B cell (primary cell): ENCODE measurements at regions not wholly inside any gene's neighbourhood (a gene's known extent, or its start where the extent isn't known, plus 50 kb on each side); places are given as distances from the start of the nearest gene placed in this dataset.
A peak's percentile ranks its signal among the peaks of the same experiment; 100 is the strongest.

ENCODE experiments used
- ATAC-seq: fragments of 200-7000 bp; cut with Tn5 transposase; one replicate; pipeline ENCODE4 v1.10.0; 2021; ENCODE audit warnings: low read depth, mild to moderate bottlenecking, moderate number of reproducible peaks, moderate library complexity
- CTCF ChIA-PET: fragments of 350-600 bp; sonication (Branson Sonifier 250); formaldehyde crosslinking; loops from one replicate; lab custom pipeline; 2021; ENCODE audit warnings: antibody characterized with exemption, inconsistent platforms; lab: Charles Lee
- POLR2A ChIA-PET: fragments of 350-600 bp; sonication (Branson Sonifier 250); formaldehyde crosslinking; loops from one replicate; lab custom pipeline; 2021; ENCODE audit warnings: antibody characterized with exemption; lab: Charles Lee
- DNase-seq: peaks from one replicate; pipeline ENCODE4 v3.0.0; 2013
- H2AFZ ChIP-seq: 2 replicates; pipeline ENCODE4 v1.6.1; 2012; ENCODE audit warnings: mild to moderate bottlenecking, low read depth, low read length; ENCODE audit not compliant: insufficient read depth, poor library complexity, severe bottlenecking
- H3K27ac ChIP-seq, 2 donors: 1 replicate in 1 of 2; 2 replicates in 1 of 2; pipeline ENCODE4 v1.5.1; 2012 to 2013; ENCODE audit warnings: low read length in 2 of 2, mild to moderate bottlenecking in 2 of 2, moderate library complexity in 1 of 2
- H3K27me3 ChIP-seq, 4 experiments: fragments of 200-600 bp in 1 of 4; sonication (generic) in 1 of 4; replicated peaks in 1 of 4; 1 replicate in 2 of 4; 2 replicates in 2 of 4; pipeline versions ENCODE4 v1.6.1 to v1.7.0; 2013 to 2016; ENCODE audit warnings: low read length in 3 of 4, mild to moderate bottlenecking in 2 of 4, mixed read lengths in 1 of 4, moderate library complexity in 1 of 4; ENCODE audit not compliant: insufficient read depth in 4 of 4, control insufficient read depth in 3 of 4; ENCODE audit errors: control extremely low read depth in 1 of 4
- H3K36me3 ChIP-seq, 2 experiments: replicated peaks in 1 of 2; 1 replicate in 1 of 2; 2 replicates in 1 of 2; pipeline versions ENCODE4 v1.6.1 to v1.7.1; 2013; ENCODE audit warnings: low read length in 1 of 2; ENCODE audit not compliant: insufficient read depth in 2 of 2, control insufficient read depth in 1 of 2; ENCODE audit errors: control extremely low read depth in 1 of 2, extremely low read depth in 1 of 2
- H3K4me1 ChIP-seq, 2 donors: fragments of 200-600 bp in 1 of 2; sonication (generic) in 1 of 2; 1 replicate in 1 of 2; 2 replicates in 1 of 2; pipeline versions ENCODE4 v1.5.1 to v1.6.1; 2013 to 2017; ENCODE audit warnings: low read length in 2 of 2; ENCODE audit not compliant: control insufficient read depth in 2 of 2, insufficient read depth in 2 of 2
- H3K4me2 ChIP-seq: replicated peaks from 2 replicates; pipeline ENCODE3; 2012; ENCODE audit warnings: mild to moderate bottlenecking, low read depth, low read length; ENCODE audit not compliant: poor library complexity, severe bottlenecking
- H3K4me3 ChIP-seq, 5 experiments: fragments of 200-600 bp in 1 of 5; sonication (generic) in 1 of 5; 1 replicate in 3 of 5; 2 replicates in 2 of 5; pipeline versions ENCODE4 v1.5.1 to v1.7.0; 2011 to 2016; ENCODE audit warnings: low read length in 4 of 5, mild to moderate bottlenecking in 4 of 5, low read depth in 2 of 5, control low read depth in 1 of 5, moderate library complexity in 1 of 5; ENCODE audit not compliant: insufficient read depth in 1 of 5; ENCODE audit errors: control extremely low read depth in 1 of 5, extremely low read depth in 1 of 5
- H3K79me2 ChIP-seq: fragments of 200-600 bp; sonication (generic); one replicate; pipeline ENCODE4 v1.6.0; 2016; ENCODE audit warnings: low read length; ENCODE audit not compliant: control insufficient read depth, insufficient read depth
- H3K9ac ChIP-seq: fragments of 200-600 bp; sonication (generic); 2 replicates; pipeline ENCODE4 v1.6.1; 2017; ENCODE audit warnings: mild to moderate bottlenecking, low read length, moderate library complexity
- H3K9me3 ChIP-seq, 3 donors: one replicate each; pipeline versions ENCODE4 v1.6.1 to v1.7.1; 2013; ENCODE audit warnings: low read length in 2 of 3; ENCODE audit not compliant: control insufficient read depth in 2 of 3, insufficient read depth in 1 of 3; ENCODE audit errors: control extremely low read depth in 1 of 3
- H4K20me1 ChIP-seq: 2 replicates; pipeline ENCODE4 v1.6.0; 2012; ENCODE audit warnings: mild to moderate bottlenecking, low read length; ENCODE audit not compliant: insufficient read depth, control insufficient read depth, poor library complexity, severe bottlenecking
- H3K27ac Mint-ChIP-seq: one replicate; pipeline ENCODE4 v1.8.0; 2021; ENCODE audit warnings: mixed read lengths
- H3K27me3 Mint-ChIP-seq: one replicate; pipeline ENCODE4 v1.8.0; 2021; ENCODE audit warnings: mixed read lengths
- H3K4me1 Mint-ChIP-seq: one replicate; pipeline ENCODE4 v1.8.0; 2021; ENCODE audit warnings: mixed read lengths
- H3K4me3 Mint-ChIP-seq: one replicate; pipeline ENCODE4 v1.8.0; 2021; ENCODE audit warnings: mixed read lengths
- H3K9me3 Mint-ChIP-seq: one replicate; pipeline ENCODE4 v1.8.0; 2022; ENCODE audit warnings: mixed read lengths; ENCODE audit not compliant: insufficient read depth
- CTCF ChIP-seq: fragments of 200-600 bp; IDR thresholded peaks from one replicate; pipeline ENCODE4 v1.8.0; 2022; ENCODE audit warnings: antibody characterized with exemption, mild to moderate bottlenecking
- EZH2 ChIP-seq: IDR thresholded peaks from 2 replicates; pipeline ENCODE4 v1.6.1; 2012; ENCODE audit warnings: borderline replicate concordance, low read depth, mild to moderate bottlenecking, moderate library complexity, low read length; ENCODE audit not compliant: insufficient read depth, poor library complexity, severe bottlenecking
- WGBS: methylation state at CpG from one replicate; pipeline ENCODE4 v1.1.5; 2013; ENCODE audit warnings: missing lambda C conversion rate; ENCODE audit not compliant: insufficient coverage; 5-methylcytosine and 5-hydroxymethylcytosine counted together
- intact Hi-C: fragments of 100-400 bp; cut with micrococcal nuclease; formaldehyde crosslinking; loops from one replicate; pipeline ENCODE4 v1.10.0; 2022

DNA sequence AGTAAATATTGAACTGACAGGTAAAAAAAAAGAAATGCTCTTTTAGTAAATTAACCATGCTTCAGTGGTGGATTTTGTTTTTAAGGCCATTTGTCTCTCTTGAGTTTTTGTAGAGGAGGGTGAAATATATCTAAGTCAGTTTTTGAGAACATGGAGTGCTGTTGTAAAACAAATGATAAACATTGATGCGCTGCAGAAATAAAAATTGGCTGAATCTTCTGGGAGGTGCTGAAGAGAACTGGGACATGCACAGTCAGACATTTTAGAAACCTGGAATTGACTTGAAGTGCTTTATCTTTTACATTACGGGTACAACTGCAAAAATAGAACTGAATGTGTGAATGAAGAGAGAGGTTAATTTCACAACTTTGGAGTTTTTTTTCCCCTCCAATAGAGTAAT, 203.0 kb upstream of the HDAC9 start:
- Histone ChIP-seq H3K4me2 (peak overlapping the region; percentile 78), H3K4me1 (peaks cover 59 to 69% of the 10 kb centered on the region in 2 donors), H3K9ac (peak overlapping the region; percentile 83), H4K20me1 (no peaks in the 10 kb centered on the region), H3K4me3 (peak overlapping the region; percentile 19 to 92 (median 63)), H3K36me3 (no peaks in the 10 kb centered on the region), H3K79me2 (peaks cover 73% of the 10 kb centered on the region), H3K27me3 (no peaks in the 10 kb centered on the region), H3K9me3 (no peaks in the 10 kb centered on the region), H2AFZ (peak overlapping the region; percentile 74), H3K27ac (peak overlapping the region; percentile 48 to 74)
- no peak for TF ChIP-seq CTCF
- TF ChIP-seq EZH2: no peak
- Mint-ChIP-seq H3K9me3 (no peaks in the 10 kb centered on the region), H3K27me3 (no peaks in the 10 kb centered on the region), H3K4me1 (peaks cover 77% of the 10 kb centered on the region), H3K27ac (peak overlapping the region; percentile 87), H3K4me3 (peak overlapping the region; percentile 87)
- intact Hi-C loops: loop anchor here (5.0 to 10.0 kb wide), 3 partner anchors 45 to 348 kb away; partner anchors contain the start of gene SNX13
- no peak for ATAC-seq
- WGBS: 33% methylated on average over 1 of the region's 2 CpGs
- DNase-seq: no peak
- POLR2A ChIA-PET: no interaction called here
- CTCF ChIA-PET: interaction anchor here (1.3 to 5.6 kb wide), 4 partner anchors 40 to 77 kb away, joined by 4 to 25 read pairs (median 10); no protein-coding TSS in a partner anchor

DNA sequence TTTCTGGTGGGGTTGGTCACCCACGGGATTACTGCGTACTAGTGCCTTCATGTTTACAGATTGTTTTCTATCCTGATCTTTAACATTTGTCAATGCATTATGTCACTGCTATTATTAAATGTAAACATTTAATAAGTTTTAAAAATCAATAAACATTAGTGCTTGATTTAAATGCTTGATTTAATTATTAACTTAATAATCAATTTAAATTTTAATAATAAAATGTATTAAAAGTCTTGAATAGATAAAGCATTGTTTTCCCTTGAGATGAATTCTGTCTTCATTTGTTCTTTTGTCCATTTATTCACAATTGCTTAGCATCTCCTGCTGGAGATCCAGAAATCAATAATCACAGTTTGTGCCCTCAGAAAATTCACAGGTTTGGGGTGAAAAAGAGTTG, 201.8 kb upstream of the HDAC9 start:
- DNase-seq: no peak
- TF ChIP-seq EZH2 (no peak), CTCF (no peak)
- Histone ChIP-seq H2AFZ (no peak overlapping the region), H3K27me3 (no peaks in the 10 kb centered on the region), H3K4me2 (peak overlapping the region; percentile 78), H3K27ac (peak overlapping the region in 1 of 2 donors; percentile 74), H4K20me1 (no peaks in the 10 kb centered on the region), H3K4me3 (peak overlapping the region in 2 of 5 experiments; percentile 36 to 65), H3K36me3 (no peaks in the 10 kb centered on the region), H3K9ac (peak overlapping the region; percentile 7), H3K4me1 (peaks cover 56 to 65% of the 10 kb centered on the region in 2 donors), H3K9me3 (no peaks in the 10 kb centered on the region), H3K79me2 (peaks cover 85% of the 10 kb centered on the region)
- Mint-ChIP-seq H3K27ac (peak overlapping the region; percentile 87), H3K4me1 (peaks cover 76% of the 10 kb centered on the region), H3K27me3 (no peaks in the 10 kb centered on the region), H3K9me3 (no peaks in the 10 kb centered on the region), H3K4me3 (peak overlapping the region; percentile 65)
- intact Hi-C loops: loop anchor here (5.0 to 10.0 kb wide), 3 partner anchors 44 to 349 kb away; partner anchors contain the start of gene SNX13
- ATAC-seq: no peak
- ChIA-PET CTCF (interaction anchor here (1.0 to 2.7 kb wide), 2 partner anchors 39 to 78 kb away, joined by 3 to 12 read pairs; no protein-coding TSS in a partner anchor), POLR2A (interaction anchor here (0.6 kb wide), 1 partner anchor 586 kb away, joined by 3 read pairs; no protein-coding TSS in a partner anchor)
- WGBS: no CpG with 5 or more reads among the region's 2 CpGs
